Liver (tissue), 8 donors: ENCODE measurements at regions not wholly inside any gene's neighbourhood (a gene's known extent, or its start where the extent isn't known, plus 50 kb on each side); places are given as distances from the start of the nearest gene placed in this dataset.
"Not testable (repeated sequence)": the region's sequence is repeated elsewhere in the genome, so short reads cannot be mapped to it uniquely, and the experiment has no call there.

ENCODE experiments used
- DNase-seq: peaks from one replicate; pipeline ENCODE4 v3.0.0-alpha.2; 2017; ENCODE audit warnings: low spot score
- H3K27ac ChIP-seq, 2 donors: one replicate each; pipeline ENCODE4 v1.7.0; 2013; ENCODE audit warnings: inconsistent platforms in 2 of 2, low read length in 2 of 2, control low read depth in 1 of 2, low read depth in 1 of 2, mild to moderate bottlenecking in 1 of 2
- H3K27me3 ChIP-seq, 4 donors: one replicate each; pipeline versions ENCODE4 v1.6.1 to v1.7.0; 2013; ENCODE audit warnings: low read length in 3 of 4, inconsistent platforms in 1 of 4, mild to moderate bottlenecking in 1 of 4, moderate library complexity in 1 of 4; ENCODE audit not compliant: control insufficient read depth in 4 of 4, insufficient read depth in 4 of 4
- H3K36me3 ChIP-seq, 4 donors: one replicate each; pipeline versions ENCODE4 v1.6.1 to v1.7.0; 2013; ENCODE audit warnings: low read length in 3 of 4, mild to moderate bottlenecking in 3 of 4, low read depth in 1 of 4, moderate library complexity in 1 of 4; ENCODE audit not compliant: control insufficient read depth in 4 of 4, insufficient read depth in 3 of 4
- H3K4me1 ChIP-seq, 4 donors: one replicate each; pipeline versions ENCODE4 v1.6.1 to v1.7.0; 2013; ENCODE audit warnings: low read length in 3 of 4, mild to moderate bottlenecking in 3 of 4, moderate library complexity in 1 of 4; ENCODE audit not compliant: control insufficient read depth in 4 of 4, insufficient read depth in 4 of 4
- H3K4me3 ChIP-seq, 3 donors: one replicate each; pipeline versions ENCODE4 v1.6.1 to v1.7.0; 2013; ENCODE audit warnings: low read length in 3 of 3, control low read depth in 1 of 3, low read depth in 1 of 3, mild to moderate bottlenecking in 1 of 3
- H3K9ac ChIP-seq, 2 donors: one replicate each; pipeline ENCODE4 v1.7.0; 2013; ENCODE audit warnings: low read length in 2 of 2, mild to moderate bottlenecking in 2 of 2, moderate library complexity in 2 of 2, control low read depth in 1 of 2, low read depth in 1 of 2
- H3K9me3 ChIP-seq, 4 donors: one replicate each; pipeline versions ENCODE4 v1.6.1 to v1.7.0; 2013; ENCODE audit warnings: low read length in 3 of 4; ENCODE audit not compliant: control insufficient read depth in 4 of 4
- EGR1 ChIP-seq, 2 donors: IDR thresholded peaks; 2 replicates each; pipeline ENCODE4 v1.6.1; 2016 to 2018; ENCODE audit warnings: antibody characterized with exemption in 2 of 2, low read depth in 2 of 2
- FOXA1 ChIP-seq: IDR thresholded peaks from 2 replicates; pipeline ENCODE4 v1.6.1; 2016; ENCODE audit warnings: antibody characterized with exemption
- FOXA2 ChIP-seq: IDR thresholded peaks from 2 replicates; pipeline ENCODE4 v1.6.1; 2016; ENCODE audit warnings: antibody characterized with exemption
- GABPA ChIP-seq, 2 donors: IDR thresholded peaks in 1 of 2; conservative IDR thresholded peaks in 1 of 2; 2 replicates each; pipeline ENCODE4 v1.6.1; 2016; ENCODE audit warnings: antibody characterized with exemption in 2 of 2, mild to moderate bottlenecking in 1 of 2, moderate library complexity in 1 of 2
- HNF4A ChIP-seq, 2 donors: conservative IDR thresholded peaks; 2 replicates each; pipeline ENCODE4 v1.6.1; 2016; ENCODE audit warnings: antibody characterized with exemption in 2 of 2, mild to moderate bottlenecking in 2 of 2
- JUND ChIP-seq, 2 donors: IDR thresholded peaks; 2 replicates each; pipeline ENCODE4 v1.6.1; 2016; ENCODE audit warnings: antibody characterized with exemption in 2 of 2
- NR2F2 ChIP-seq: IDR thresholded peaks from 2 replicates; pipeline ENCODE4 v1.6.1; 2016; ENCODE audit warnings: antibody characterized with exemption
- RAD21 ChIP-seq, 2 donors: IDR thresholded peaks; 2 replicates each; pipeline ENCODE4 v1.6.1; 2016; ENCODE audit warnings: antibody characterized with exemption in 2 of 2, mild to moderate bottlenecking in 2 of 2
- RXRA ChIP-seq, 2 donors: IDR thresholded peaks; 2 replicates each; pipeline ENCODE4 v1.6.1; 2017 to 2018; ENCODE audit warnings: antibody characterized with exemption in 2 of 2, mild to moderate bottlenecking in 1 of 2
- SP1 ChIP-seq: IDR thresholded peaks from 2 replicates; pipeline ENCODE4 v1.6.1; 2018; ENCODE audit warnings: antibody characterized with exemption, mild to moderate bottlenecking
- TAF1 ChIP-seq: conservative IDR thresholded peaks from 2 replicates; pipeline ENCODE4 v1.6.1; 2016; ENCODE audit warnings: antibody characterized with exemption, mild to moderate bottlenecking
- YY1 ChIP-seq: IDR thresholded peaks from 2 replicates; pipeline ENCODE4 v1.6.1; 2016; ENCODE audit warnings: antibody characterized with exemption, mild to moderate bottlenecking
- WGBS: extraction: QIAGEN DNeasy Blood & Tissue Kit; methylation state at CpG from one replicate; pipeline ENCODE4 v1.1.7; 2013; 5-methylcytosine and 5-hydroxymethylcytosine counted together
- TF ChIP-seq, protein P1 (sequence below): IDR thresholded peaks from 2 replicates; pipeline ENCODE4 v1.6.1; 2016; ENCODE audit warnings: antibody characterized with exemption
- TF ChIP-seq, protein P2 (sequence below): IDR thresholded peaks from 2 replicates; pipeline ENCODE4 v1.6.1; 2016; ENCODE audit warnings: antibody characterized with exemption
- TF ChIP-seq, protein P3 (sequence below): fragments of 150-350 bp; IDR thresholded peaks from 2 replicates; pipeline ENCODE4 v1.5.1; 2017; ENCODE audit warnings: improper control_type of control experiment, low read depth, low read length; ENCODE audit not compliant: missing input control
- TF ChIP-seq, protein P4 (sequence below): IDR thresholded peaks from 2 replicates; pipeline ENCODE4 v1.6.1; 2016; ENCODE audit warnings: antibody characterized with exemption
- donor health status: healthy.
- donor health status: healthy.
- donor health status: healthy.
- donor health status: healthy.
- donor health status: healthy.

DNA sequence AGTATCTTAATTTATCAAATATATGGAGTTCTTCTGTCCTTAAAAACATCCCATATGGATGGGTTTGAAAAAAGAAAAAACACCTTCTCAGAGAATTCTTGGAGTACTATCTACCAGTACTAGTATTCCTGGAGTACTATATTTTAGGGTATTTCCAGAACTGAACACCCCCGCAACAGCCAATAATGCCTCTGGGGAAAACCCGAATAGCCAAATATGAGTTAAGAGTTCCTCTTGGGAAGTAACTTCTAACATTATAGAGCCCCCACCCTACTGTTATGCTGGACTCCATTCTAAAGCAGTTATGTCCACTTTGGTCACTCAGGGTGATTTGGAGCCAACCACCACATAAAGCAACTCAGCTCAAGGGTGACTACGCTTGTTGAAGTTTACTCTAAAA is 115.0 kb upstream of the RASGEF1B start:
- Histone ChIP-seq H3K36me3 (no peaks in the 10 kb centered on the region), H3K4me1 (no peaks in the 10 kb centered on the region), H3K27me3 (no peaks in the 10 kb centered on the region), H3K9me3 (no peaks in the 10 kb centered on the region), H3K4me3 (no peak overlapping the region), H3K27ac (no peak overlapping the region), H3K9ac (no peak overlapping the region)
- TF ChIP-seq YY1 = no peak
- TF ChIP-seq, protein P1, sequence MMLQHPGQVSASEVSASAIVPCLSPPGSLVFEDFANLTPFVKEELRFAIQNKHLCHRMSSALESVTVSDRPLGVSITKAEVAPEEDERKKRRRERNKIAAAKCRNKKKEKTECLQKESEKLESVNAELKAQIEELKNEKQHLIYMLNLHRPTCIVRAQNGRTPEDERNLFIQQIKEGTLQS = no peak
- TF ChIP-seq EGR1 (IDR thresholded peaks at IDR 0.05; ENCODE audit: low read depth in 2 of 2) = no peak
- WGBS = 95% methylated on average over 3 of the region's 3 CpGs
- no peak for DNase-seq

DNA sequence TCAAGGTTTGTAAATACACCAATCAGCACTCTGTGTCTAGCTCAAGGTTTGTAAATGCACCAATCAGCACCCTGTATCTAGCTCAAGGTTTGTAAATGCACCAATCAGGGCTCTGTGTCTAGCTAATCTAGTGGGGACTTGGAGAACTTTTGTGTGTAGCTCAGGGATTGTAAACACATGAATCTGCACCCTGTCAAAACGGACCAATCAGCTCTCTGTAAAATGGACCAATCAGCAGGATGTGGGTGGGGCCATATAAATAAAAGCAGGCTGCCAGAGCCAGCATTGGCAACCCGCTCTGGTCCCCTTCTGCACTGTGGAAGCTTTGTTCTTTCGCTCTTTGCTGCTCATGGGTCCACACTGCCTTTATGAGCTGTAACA is 109.3 kb upstream of the RASGEF1B start:
- H3K4me1 ChIP-seq, H3K27ac ChIP-seq, H3K4me3 ChIP-seq, H3K36me3 ChIP-seq, H3K9ac ChIP-seq, DNase-seq, H3K9me3 ChIP-seq, H3K27me3 ChIP-seq: not testable (repeated sequence)
- WGBS = 96% methylated on average over 3 of the region's 3 CpGs

DNA sequence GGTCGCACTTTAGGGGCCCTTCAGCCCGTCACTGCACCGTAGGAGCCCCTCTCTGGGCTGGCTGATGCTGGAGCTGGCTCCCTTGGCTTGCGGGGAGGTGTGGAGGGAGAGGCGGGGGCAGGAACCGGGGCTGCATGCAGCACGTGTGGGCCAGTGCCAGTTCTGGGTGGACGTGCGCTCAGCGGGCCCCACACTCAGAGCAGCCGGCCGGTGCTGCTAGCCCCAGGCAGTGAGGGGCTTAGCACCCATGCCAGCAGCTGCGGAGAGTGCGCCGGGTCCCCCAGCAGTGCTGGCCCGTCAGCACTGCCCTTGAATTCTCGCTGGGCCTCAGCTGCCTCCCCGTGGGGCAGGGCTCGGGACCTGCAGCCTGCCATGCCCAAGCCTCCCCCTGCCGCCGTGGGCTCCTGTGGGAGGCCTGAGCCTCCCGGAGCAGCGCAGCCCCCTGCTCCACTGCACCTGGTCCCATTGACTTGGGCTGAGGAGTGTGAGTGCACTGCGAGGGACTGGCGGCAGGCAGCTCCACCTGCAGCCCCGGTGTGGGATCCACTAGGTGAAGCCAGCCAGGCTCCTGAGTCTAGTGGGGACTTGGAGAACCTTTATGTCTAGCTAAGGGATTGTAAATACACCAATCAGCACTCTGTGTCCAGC is 108.8 kb upstream of the RASGEF1B start:
- no peak for DNase-seq

More for the DNA sequence above, 108.8 kb upstream of the RASGEF1B start:
- Histone ChIP-seq H3K27me3 (no peaks in the 10 kb centered on the region), H3K4me3 (no peak overlapping the region), H3K27ac (no peak overlapping the region), H3K9me3 (peaks cover 0 to 2% (median 0%) of the 10 kb centered on the region in 4 donors), H3K9ac (no peak overlapping the region), H3K4me1 (peaks cover 0 to 11% (median 1%) of the 10 kb centered on the region in 4 donors), H3K36me3 (no peaks in the 10 kb centered on the region)
- no peak for TF ChIP-seq FOXA1
- TF ChIP-seq RXRA (IDR thresholded peaks at IDR 0.05) = no peak
- TF ChIP-seq, protein P2, sequence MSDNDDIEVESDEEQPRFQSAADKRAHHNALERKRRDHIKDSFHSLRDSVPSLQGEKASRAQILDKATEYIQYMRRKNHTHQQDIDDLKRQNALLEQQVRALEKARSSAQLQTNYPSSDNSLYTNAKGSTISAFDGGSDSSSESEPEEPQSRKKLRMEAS = no peak
- TF ChIP-seq, protein P3, sequence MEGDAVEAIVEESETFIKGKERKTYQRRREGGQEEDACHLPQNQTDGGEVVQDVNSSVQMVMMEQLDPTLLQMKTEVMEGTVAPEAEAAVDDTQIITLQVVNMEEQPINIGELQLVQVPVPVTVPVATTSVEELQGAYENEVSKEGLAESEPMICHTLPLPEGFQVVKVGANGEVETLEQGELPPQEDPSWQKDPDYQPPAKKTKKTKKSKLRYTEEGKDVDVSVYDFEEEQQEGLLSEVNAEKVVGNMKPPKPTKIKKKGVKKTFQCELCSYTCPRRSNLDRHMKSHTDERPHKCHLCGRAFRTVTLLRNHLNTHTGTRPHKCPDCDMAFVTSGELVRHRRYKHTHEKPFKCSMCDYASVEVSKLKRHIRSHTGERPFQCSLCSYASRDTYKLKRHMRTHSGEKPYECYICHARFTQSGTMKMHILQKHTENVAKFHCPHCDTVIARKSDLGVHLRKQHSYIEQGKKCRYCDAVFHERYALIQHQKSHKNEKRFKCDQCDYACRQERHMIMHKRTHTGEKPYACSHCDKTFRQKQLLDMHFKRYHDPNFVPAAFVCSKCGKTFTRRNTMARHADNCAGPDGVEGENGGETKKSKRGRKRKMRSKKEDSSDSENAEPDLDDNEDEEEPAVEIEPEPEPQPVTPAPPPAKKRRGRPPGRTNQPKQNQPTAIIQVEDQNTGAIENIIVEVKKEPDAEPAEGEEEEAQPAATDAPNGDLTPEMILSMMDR = no peak
- no peak for TF ChIP-seq JUND (IDR thresholded peaks at IDR 0.05)
- TF ChIP-seq TAF1 = no peak
- no peak for TF ChIP-seq NR2F2
- TF ChIP-seq FOXA2 = no peak
- no peak for TF ChIP-seq SP1
- no peak for TF ChIP-seq HNF4A (conservative IDR thresholded peaks at IDR 0.05)
- TF ChIP-seq RAD21 (IDR thresholded peaks at IDR 0.05) = no peak
- no peak for TF ChIP-seq GABPA (IDR thresholded peaks at IDR 0.05 in 1 of 2, conservative IDR thresholded peaks at IDR 0.05 in 1 of 2)
- TF ChIP-seq EGR1 (IDR thresholded peaks at IDR 0.05; ENCODE audit: low read depth in 2 of 2) = no peak
- TF ChIP-seq, protein P4, sequence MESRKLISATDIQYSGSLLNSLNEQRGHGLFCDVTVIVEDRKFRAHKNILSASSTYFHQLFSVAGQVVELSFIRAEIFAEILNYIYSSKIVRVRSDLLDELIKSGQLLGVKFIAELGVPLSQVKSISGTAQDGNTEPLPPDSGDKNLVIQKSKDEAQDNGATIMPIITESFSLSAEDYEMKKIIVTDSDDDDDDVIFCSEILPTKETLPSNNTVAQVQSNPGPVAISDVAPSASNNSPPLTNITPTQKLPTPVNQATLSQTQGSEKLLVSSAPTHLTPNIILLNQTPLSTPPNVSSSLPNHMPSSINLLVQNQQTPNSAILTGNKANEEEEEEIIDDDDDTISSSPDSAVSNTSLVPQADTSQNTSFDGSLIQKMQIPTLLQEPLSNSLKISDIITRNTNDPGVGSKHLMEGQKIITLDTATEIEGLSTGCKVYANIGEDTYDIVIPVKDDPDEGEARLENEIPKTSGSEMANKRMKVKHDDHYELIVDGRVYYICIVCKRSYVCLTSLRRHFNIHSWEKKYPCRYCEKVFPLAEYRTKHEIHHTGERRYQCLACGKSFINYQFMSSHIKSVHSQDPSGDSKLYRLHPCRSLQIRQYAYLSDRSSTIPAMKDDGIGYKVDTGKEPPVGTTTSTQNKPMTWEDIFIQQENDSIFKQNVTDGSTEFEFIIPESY = no peak
- WGBS = 94% methylated on average over 26 of the region's 26 CpGs
